ENCODE measurements at regions not wholly inside any gene's neighbourhood (a gene's known extent, or its start where the extent isn't known, plus 50 kb on each side); places are given as distances from the start of the nearest gene placed in this dataset.
"Not testable (repeated sequence)": the region's sequence is repeated elsewhere in the genome, so short reads cannot be mapped to it uniquely, and the experiment has no call there.

DNA sequence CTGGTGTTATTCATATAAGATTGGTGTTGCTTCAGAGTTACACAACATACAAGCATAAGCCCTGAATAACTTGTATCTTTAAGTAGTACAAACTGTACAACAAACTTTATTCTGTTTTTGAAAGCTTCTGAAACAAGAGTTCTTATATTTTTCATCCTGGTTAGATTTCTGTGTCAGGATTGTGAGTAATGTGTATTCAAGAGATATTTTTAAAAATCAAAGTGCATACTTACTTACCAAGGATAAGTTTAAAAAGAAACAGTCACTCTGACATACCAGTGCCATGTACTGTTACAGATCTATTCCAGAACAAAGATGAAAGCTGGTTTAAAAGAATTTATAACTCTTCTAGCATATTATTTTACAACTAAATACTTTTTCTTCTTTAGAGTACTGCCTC lies 755.1 kb downstream of the ZPLD1 start:
- no peak for DNase-seq

DNA sequence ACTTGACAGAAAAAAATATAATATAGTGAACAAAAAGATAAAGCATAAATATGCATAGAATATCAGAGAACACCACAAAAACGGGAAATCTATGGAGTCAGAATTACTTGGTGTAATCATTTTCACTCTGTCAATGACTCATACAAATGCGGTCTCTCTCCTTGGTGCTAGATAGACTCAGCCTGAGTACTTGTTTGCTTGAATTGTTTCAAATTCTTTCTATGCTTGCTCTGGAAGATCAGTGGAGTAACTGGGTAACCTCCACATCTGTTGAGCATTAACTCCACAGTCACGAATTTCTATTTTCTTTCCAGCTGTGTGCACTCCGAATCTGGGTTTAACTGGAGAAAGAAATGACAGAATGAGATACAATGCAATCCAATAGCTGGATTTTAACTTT lies 760.4 kb downstream of the ZPLD1 start:
- no peak for DNase-seq

DNA sequence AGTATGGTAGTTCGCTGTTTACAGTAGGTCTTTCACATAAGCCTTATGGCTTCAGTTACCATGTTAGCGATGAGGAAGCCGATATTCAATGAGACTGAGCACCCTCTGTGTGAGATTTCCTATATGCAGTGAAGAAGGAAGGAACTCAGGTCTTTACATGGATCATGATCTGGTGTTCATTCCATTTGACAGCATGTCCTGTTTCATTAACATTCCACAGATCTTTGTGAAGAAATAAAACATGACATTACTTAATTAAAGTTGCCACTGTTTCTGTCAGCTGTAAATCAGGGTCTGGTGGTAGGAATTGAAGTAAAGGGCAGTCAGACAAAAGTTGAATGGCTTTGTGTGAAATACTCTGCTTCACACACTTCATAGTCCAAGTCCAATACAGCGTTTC lies 768.6 kb downstream of the ZPLD1 start:
- no peak for DNase-seq

DNA sequence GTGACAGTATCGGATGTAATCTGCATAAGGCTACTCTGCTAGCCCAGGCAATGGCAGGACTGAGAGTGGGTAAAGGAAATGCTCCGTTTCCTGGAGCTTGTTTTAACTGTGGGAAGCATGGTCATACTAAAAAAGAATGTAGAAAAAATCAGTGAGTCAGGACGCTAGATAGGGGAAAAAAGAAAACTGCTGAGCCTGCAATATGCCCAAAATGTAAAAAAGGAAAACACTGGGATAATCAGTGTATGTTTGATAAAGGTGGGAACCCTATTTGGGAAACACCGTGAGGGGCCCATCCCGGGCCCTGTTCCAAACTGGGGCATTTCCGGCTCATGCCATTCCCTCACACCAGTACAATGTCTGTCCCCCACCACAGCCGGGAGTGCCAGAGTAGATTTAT lies 775.8 kb downstream of the ZPLD1 start:
- no peak for DNase-seq

DNA sequence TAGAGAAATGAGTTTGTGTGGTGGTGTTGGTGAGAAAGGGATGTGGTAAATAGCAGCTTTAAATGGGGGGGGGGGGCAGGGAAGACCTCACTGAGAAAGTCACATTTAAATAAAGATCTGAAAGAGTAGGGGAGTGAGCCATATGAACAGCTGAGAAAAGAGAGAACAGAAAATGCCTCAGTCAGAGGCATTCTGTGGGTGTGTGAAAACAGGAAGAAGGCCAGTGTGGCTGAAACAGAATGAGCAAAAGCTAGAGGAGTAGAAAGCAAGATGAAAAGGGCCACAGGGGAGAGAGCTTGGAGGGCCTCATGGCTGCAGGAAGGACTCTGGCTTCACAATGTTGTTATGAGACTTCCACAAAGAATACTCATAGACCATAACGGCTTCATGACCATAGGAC lies 783.3 kb downstream of the ZPLD1 start:
- DNase-seq = no peak

DNA sequence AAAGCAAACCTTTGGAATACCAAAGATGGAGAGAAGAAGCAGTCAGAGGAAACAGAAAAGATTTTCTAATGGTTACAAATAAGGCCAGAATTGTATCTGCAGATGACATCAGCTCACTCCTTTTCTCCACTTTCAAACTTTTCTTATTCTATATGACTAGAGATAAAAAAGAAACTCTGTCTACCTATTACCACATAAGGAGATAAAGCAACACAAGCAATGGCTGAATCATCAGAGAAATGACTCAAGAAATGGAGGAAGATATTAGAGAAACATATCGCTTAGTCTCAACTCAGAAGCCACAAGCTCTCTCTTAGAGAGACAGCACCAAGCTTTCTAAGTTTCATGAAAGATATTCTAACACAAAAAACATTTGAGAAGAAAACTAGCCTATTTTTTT lies 784.0 kb downstream of the ZPLD1 start:
- DNase-seq = no peak

DNA sequence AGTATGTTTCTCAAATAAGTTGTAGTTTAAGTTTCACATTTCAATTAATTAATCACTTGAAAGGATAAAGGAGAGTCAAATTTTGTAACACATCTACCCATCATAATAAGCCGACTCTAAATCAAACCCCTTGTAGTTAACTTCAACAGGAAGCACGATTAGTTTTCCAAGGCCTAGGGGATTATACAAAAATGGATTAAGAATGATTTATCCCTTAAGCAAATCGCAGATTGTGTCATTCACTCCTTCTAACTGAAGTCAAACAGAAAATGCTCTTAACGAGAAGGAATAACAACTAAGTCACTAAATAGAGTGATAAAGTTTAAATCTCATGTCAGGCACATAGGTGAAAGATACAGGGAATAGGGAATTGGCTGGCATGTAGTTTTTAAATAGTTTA lies 792.8 kb downstream of the ZPLD1 start:
- DNase-seq = no peak

DNA sequence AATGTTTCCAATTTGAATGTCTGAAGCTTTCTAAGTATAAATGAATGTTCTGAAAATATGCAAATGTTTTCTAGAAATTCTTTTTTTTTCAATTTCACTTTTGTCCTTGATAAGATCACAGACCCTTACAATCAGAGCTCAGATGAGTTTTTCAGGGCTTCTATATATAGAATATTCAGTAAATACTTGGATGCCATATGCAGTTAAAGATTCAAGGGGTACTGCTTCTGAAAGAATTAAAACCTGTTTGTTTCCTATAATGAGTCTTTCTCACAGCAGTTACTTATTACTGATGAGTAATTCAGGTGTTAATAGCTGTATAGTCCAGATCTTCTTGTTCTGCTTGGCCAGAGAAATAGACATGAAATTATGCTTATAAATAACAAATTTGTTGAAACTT lies 812.6 kb downstream of the ZPLD1 start:
- DNase-seq = no peak

DNA sequence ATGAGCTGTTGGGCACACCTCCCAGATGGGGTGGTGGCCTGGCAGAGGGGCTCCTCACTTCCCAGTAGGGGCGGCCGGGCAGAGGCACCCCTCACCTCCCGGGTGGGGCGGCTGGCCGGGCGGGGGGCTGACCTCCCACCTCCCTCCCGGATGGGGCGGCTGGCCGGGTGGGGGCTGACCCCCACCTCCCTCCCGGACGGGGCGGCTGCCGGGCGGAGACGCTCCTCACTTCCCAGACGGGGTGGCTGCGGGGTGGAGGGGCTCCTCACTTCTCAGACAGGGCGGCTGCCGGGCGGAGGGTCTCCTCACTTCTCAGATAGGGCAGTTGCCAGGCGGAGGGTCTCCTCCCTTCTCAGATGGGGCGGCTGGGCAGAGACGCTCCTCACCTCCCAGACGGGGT lies 820.0 kb downstream of the ZPLD1 start:
- DNase-seq = not testable (repeated sequence)

DNA sequence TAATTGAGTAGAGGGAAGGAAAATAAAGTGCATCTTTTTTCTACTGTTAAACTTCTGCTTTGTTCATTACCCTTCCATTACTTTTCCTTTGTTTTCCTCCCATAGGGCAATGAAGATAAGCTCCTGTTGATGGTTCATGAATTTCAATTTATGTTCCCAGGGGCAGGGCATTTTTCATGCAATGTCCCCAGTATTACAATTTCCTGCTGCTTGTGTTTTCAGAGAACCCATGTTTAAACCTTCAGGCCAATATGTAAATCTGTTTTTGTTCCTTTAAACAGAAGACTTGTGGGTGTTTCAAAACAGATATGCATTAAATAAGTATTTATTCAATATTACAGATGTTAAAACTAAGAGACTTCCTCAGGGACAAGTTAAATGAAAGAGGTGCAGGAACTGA lies 834.5 kb downstream of the ZPLD1 start:
- no peak for DNase-seq

DNA sequence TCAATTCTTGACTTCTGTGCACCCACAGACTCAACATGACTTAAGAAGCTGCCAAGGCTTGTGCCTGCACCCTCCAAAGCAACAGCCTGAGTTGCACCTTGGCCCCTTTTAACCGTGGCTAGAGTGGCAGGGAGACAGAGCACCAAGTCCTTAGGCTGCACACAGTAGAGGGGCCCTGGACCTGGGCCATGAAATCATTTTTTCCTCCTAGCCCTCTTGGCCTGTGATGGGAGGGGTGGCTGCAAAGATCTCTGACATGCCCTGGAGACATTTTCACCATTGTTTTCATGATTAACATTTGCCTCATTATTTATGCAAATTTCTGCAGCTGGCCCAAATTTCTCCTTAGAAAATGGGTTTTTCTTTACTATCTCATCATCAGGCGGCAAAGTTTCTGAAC lies 836.8 kb downstream of the ZPLD1 start:
- no peak for DNase-seq

DNA sequence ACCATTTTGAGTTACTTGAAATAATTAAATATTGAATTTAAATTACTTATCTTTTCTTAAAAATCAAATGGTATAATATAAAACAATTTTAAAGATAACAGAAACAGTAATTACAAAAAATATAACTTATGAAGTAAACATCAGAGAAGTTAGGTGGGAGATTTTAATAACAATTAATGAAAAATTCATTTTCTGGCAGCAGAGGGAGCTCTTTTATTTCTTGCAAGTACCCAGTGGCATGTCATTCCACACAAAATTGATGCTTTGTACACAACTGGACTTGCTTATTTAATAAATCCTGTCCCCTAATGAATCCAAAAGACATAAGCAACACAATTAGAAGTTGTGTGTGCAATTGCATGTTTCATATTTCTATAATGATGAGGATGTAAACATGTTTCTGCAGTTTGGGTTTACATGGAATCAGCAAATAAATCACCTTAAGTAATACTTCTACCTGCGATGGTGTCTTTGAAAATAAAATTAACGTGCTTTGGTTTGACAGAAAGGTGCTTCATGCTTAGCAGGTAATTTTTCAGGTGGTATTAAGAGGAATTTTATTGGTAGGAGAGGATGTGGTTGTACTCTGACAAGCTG lies 861.3 kb downstream of the ZPLD1 start:
- peak; percentile 7 to 55 for DNase-seq

DNA sequence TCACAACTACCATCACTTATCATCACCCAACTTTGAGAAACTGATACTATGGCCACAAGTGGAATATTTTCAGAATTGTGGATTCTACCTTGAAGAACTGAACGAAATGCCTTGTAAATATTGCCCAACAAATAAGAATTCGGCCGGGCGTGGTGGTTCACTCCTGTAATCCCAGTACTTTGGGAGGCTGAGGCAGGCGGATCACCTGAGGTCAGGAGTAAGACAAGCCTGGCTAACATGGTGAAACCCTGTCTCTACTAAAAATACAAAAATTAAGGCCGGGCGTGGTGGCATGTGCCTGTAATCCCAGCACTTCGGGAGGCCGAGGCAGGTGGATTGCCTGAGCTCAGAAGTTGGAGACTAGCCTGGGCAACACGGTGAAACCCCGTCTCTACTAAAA lies 862.7 kb downstream of the ZPLD1 start:
- DNase-seq = not testable (repeated sequence)

DNA sequence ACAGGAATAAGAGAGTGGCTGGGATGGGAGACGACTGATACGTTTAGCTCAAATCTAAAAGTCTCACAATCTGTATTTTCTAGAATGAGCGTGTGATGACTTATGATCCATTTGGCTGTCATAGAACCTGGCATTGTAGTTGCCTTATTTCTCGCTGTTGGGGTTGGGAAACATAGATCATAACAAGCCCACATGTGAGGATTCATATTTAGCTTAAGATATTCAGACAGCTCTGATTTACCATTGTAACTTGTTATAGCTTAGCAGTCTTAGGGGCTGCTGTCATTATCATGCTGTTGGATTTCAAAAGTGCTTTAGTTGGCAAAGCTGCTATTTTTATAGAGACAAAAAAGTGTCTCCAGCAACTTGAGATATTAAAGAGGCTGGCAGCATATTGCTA lies 871.3 kb downstream of the ZPLD1 start:
- DNase-seq = no peak

DNA sequence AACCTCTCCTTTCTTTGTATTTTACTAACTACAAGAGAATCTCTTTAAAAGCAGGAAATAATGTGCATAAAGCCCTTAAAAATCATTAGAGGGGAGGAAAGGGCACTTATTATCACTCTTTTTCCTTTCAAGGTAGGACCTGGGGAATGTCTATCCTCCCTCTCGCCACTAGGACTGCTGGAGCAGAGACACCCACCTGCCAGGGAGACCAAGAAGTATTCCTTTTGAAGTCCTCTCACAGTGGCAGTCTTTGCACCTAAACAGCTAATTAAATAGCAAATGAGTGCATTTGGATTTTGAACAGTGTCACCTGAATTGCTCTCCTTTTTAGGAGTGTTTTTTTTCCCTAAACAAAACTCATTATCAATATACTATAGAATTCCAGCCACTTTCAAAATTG lies 874.1 kb downstream of the ZPLD1 start:
- peak in 1 of 2 experiments; percentile 1 for DNase-seq

DNA sequence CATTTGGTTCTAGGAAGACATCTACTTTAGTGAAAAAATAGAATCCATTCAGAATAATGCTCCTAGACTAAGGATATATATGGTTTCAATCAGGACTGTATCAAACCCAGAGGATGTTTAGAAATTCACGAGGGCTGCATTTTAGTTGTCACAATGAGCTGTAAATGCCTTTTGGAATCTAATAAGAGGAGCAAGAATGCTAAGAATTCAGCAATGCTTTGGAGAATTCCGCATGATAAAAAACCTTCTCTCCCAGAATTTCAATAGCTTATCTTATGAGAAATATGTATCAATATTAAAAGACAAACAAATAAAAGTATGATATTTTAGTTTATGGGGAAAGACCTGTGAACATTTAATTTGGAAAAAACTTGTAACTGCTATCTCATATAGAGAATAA lies 885.1 kb downstream of the ZPLD1 start:
- DNase-seq = no peak

DNA sequence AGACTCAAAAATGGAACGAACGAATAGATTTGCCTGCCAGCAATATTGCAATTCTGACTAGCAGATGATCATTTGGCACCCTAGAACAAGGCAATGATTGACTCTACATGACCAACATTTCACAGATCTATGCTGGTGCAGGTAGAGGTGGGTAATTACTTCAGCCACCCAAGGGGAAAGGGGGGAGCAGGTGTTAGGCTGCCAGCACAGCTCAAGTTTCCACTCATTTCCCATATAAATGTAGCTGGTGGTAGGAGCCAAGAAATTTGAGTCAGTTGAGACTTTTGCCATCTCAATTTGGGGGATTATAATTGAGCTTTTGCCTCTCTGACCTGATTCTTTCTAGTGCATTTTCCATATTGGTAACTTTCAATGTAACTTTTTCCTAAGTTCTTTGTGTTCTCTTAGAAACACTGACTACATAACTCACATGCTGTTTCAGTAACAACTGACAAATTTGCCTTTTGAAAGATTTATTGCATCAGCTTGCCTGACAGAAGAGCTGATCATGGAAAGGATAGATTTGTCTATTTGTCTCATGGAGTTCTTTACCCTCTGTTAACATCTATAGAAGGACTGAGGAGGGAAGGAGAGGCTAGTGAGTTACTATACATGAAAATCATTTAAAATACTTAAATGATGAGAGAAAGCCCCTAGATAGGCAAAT lies 902.5 kb downstream of the ZPLD1 start:
- DNase-seq = no peak

DNA sequence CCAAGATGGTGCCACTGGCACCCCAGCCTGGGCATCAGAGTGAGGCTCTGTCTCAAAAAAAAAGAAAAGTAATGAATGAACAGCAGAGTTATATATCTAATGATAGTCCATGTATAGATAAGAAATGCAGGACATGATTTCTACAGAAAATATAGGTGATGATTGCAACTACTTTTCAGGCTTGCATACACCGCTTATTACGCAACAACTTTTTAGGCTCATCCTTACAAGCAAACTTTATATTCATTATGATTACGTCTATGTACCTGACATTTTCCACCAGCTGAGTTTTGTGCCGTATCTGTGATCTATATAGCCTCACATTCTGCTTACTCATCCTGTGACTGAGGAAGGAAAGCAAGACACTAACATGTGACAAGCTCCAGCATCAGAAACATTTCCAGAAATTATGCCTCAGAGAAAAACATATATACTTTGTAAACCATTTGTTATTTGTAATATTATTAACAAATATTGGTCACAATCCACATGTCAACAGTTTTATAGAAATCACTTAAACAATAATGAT lies 906.3 kb downstream of the ZPLD1 start:
- DNase-seq = no peak

DNA sequence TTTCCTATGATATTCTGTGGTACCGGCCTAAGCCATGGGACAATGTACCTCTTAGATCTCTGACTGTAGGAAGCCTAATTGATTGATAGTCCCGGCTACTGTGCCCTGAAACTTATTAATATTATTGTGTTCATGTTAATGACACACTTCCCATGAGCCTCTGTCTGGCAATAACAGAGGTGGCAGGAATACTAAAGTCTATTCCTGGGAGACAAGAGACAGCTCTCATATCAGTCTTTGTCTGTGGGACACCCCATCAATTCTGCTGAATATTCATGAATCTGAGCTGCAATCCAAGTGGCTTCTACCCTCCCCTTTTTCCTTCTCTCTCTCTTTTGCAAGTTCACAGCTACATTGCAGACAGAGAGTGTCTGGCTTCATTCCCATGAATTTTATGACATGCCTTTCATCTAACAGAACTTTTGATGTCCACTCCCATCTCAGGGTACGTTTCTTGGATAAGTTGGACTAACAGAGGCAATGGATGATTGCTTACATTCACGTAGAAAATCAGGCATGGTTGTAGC lies 907.5 kb downstream of the ZPLD1 start:
- no peak for DNase-seq

DNA sequence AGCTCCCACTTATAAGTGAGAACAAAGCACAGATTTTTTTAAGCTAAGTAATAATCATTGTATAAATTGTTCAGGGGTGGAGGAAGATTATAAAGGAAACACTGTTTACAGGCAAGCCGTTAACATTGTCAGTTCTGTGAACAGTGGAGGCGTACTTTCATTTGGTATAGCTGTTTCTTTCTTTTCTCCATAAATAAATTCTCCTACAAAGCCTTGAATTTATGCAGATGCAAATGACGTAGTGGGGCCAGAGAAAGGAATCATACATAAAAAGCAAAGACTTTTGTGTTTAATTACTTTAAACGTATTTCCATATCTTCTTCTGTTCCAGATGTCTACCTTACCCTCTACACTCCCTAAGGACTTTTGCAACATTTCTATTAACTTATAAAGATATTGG lies 914.9 kb downstream of the ZPLD1 start:
- DNase-seq = no peak

DNA sequence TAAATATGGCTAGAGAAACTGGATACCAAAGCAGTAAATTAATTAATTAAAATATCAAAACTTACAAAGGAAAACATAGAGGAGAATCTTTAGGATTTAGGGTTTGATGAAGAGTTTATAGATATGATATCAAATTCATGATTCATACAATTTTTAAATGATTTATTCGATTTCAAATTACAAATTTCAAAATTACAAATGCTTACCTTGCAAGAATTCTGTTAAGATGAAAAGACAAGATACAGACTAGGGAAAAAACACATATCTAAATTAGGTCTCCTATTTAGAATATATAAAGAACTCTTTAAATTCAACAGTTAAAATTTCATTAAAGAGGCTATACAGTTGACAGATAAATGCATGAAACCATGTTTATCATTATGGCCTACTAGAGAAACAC lies 930.7 kb downstream of the ZPLD1 start:
- no peak for DNase-seq

DNA sequence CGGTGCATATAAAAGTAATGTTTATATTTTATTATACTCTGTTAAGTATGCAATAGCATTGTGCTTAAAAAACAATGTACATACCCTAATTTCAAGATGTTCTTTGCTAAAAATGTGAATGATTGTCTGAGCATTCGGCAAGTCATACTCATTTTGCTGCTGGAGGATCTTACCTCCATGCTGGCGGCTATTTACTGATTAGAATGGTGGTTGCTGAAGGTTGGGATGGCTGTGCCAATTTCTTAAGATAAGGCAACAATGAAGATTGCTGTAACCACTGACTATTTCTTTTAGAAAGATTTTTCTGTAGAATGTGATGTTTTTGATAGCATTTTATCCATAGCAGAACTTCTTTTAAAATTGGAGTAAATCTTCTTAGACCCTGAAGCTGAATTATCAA lies 932.7 kb downstream of the ZPLD1 start:
- no peak for DNase-seq

DNA sequence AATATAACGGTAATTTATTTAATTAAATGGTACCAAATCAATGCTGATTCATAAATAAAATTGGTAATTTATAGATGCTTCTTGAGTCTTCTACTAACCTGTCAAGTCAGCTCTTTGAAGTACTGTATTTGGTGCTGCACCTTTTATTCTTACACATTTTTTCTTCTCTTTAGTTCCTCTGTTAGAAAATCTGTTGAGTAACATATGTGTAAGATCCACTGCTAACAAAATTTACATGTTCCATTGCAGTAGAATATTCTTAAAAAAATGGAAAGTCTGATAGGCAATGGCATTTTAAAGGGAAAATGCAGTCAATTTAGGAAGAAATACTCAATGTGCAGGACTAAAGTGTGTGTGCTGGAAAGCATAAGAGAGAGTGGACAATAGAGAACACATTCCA lies 936.6 kb downstream of the ZPLD1 start:
- DNase-seq = no peak

DNA sequence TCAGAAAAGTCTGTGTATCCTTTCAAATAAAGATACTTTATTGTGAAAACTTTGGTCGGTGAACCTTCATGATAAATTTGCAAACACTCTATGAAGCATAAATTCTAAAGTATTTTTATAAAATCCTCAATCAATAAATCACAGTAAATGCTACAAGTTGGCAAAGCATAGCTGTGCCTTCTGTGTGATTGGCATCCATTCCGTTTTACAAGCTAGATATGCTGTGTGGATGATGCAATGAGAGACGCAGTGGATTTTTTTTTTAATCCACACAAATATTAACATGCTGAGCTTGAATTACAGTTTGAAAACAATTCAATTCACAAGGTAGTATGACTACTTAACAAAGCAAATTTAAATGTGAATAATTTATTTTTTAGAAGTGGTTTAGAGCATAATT lies 937.2 kb downstream of the ZPLD1 start:
- DNase-seq = no peak

DNA sequence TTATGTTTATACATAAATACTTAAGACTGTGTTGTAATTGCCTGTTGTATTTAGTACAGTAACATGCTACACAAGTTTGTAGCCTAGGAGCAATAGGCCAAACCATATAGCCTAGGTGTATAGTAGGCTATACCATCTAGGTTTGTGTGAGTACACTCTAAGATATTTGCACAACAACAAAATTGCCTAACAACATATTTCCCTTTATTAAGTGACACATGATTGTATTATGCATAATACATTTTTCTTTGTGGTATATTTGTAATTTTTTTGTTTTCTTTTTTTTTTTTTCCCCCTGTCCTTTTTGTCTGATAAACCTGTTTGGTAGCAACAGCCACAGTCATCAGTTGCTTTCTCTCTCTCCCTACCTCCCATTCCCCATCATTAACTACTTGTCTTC lies 945.6 kb downstream of the ZPLD1 start:
- DNase-seq = no peak

Measured in NCI-H526 (cell line).